Panc1 (cell line): ENCODE measurements at regions not wholly inside any gene's neighbourhood (a gene's known extent, or its start where the extent isn't known, plus 50 kb on each side); places are given as distances from the start of the nearest gene placed in this dataset.

Experiments
- POLR2AphosphoS5 ChIP-seq: IDR thresholded peaks from 2 replicates; pipeline ENCODE4 v1.6.1; 2012; ENCODE audit warnings: mild to moderate bottlenecking, low read depth, low read length, moderate library complexity
- SIN3A ChIP-seq: IDR thresholded peaks from 2 replicates; pipeline ENCODE4 v1.6.1; 2012; ENCODE audit warnings: low read depth, mild to moderate bottlenecking, low read length, moderate library complexity, borderline replicate concordance; ENCODE audit not compliant: insufficient read depth
- TCF7L2 ChIP-seq: IDR thresholded peaks from 2 replicates; pipeline ENCODE4 v1.6.1; 2011; ENCODE audit warnings: mild to moderate bottlenecking, low read depth, low read length, inconsistent platforms
- TF ChIP-seq, protein P1 (sequence below): fragments of 450-650 bp; IDR thresholded peaks from 2 replicates; pipeline ENCODE4 v1.5.1; 2017; ENCODE audit warnings: mild to moderate bottlenecking
- TF ChIP-seq, protein P2 (sequence below), 2 experiments: IDR thresholded peaks; 2 replicates each; pipeline ENCODE4 v1.6.1; 2011 to 2012; ENCODE audit warnings: low read depth in 2 of 2, control low read depth in 1 of 2, low read length in 1 of 2, mild to moderate bottlenecking in 1 of 2, moderate library complexity in 1 of 2; ENCODE audit not compliant: insufficient read depth in 1 of 2

DNA sequence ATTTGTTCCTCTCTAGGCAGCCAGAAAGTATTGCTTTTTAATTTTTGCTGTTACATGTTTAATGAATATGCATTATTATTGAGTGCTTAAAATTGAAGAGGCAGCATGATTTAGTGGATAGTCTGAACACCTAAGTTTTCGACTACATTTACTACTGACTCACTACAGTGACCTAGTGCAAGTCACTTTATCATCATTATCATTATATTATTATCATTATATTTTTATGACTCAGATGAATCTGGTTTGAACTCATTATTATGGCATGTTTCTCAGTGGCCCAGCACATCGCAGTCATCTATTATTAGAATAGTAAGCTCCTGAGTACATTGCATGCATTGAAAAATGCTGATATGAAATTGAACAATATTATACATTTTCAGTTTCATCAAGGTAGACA lies 351.2 kb upstream of the PRR20A start:
- TF ChIP-seq, protein P1, sequence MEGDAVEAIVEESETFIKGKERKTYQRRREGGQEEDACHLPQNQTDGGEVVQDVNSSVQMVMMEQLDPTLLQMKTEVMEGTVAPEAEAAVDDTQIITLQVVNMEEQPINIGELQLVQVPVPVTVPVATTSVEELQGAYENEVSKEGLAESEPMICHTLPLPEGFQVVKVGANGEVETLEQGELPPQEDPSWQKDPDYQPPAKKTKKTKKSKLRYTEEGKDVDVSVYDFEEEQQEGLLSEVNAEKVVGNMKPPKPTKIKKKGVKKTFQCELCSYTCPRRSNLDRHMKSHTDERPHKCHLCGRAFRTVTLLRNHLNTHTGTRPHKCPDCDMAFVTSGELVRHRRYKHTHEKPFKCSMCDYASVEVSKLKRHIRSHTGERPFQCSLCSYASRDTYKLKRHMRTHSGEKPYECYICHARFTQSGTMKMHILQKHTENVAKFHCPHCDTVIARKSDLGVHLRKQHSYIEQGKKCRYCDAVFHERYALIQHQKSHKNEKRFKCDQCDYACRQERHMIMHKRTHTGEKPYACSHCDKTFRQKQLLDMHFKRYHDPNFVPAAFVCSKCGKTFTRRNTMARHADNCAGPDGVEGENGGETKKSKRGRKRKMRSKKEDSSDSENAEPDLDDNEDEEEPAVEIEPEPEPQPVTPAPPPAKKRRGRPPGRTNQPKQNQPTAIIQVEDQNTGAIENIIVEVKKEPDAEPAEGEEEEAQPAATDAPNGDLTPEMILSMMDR = no peak
- TF ChIP-seq, protein P2, sequence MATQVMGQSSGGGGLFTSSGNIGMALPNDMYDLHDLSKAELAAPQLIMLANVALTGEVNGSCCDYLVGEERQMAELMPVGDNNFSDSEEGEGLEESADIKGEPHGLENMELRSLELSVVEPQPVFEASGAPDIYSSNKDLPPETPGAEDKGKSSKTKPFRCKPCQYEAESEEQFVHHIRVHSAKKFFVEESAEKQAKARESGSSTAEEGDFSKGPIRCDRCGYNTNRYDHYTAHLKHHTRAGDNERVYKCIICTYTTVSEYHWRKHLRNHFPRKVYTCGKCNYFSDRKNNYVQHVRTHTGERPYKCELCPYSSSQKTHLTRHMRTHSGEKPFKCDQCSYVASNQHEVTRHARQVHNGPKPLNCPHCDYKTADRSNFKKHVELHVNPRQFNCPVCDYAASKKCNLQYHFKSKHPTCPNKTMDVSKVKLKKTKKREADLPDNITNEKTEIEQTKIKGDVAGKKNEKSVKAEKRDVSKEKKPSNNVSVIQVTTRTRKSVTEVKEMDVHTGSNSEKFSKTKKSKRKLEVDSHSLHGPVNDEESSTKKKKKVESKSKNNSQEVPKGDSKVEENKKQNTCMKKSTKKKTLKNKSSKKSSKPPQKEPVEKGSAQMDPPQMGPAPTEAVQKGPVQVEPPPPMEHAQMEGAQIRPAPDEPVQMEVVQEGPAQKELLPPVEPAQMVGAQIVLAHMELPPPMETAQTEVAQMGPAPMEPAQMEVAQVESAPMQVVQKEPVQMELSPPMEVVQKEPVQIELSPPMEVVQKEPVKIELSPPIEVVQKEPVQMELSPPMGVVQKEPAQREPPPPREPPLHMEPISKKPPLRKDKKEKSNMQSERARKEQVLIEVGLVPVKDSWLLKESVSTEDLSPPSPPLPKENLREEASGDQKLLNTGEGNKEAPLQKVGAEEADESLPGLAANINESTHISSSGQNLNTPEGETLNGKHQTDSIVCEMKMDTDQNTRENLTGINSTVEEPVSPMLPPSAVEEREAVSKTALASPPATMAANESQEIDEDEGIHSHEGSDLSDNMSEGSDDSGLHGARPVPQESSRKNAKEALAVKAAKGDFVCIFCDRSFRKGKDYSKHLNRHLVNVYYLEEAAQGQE (IDR thresholded peaks at IDR 0.05; ENCODE audit: insufficient read depth in 1 of 2, low read depth in 2 of 2, low read length in 1 of 2) = no peak
- TF ChIP-seq POLR2AphosphoS5 (no peak), SIN3A (no peak), TCF7L2 (no peak)
